MM.1S (cell line): ENCODE measurements at regions not wholly inside any gene's neighbourhood (a gene's known extent, or its start where the extent isn't known, plus 50 kb on each side); places are given as distances from the start of the nearest gene placed in this dataset.

Experiments used
- CTCF ChIP-seq: fragments of 300-600 bp; sonication (generic); IDR thresholded peaks from 2 replicates; pipeline ENCODE4 v1.5.1; 2016; ENCODE audit warnings: antibody characterized with exemption, low read length, mixed read lengths
- EZH2 ChIP-seq: fragments of 300-600 bp; sonication (generic); optimal IDR thresholded peaks from 2 replicates; pipeline ENCODE3; 2017; ENCODE audit warnings: low read depth, mild to moderate bottlenecking, antibody characterized with exemption, low read length, mixed read lengths
- EZH2phosphoT487 ChIP-seq: fragments of 300-600 bp; sonication (generic); IDR thresholded peaks from 2 replicates; pipeline ENCODE4 v1.6.1; 2018; ENCODE audit warnings: antibody characterized with exemption, low read length

- TF ChIP-seq CTCF (no peak), EZH2 (no peak), EZH2phosphoT487 (no peak)
Observed at GRCh38 chr3:16769525-16769924, 115.2 kb upstream of the PLCL2 start.
